H1 (cell line): ENCODE measurements at regions not wholly inside any gene's neighbourhood (a gene's known extent, or its start where the extent isn't known, plus 50 kb on each side); places are given as distances from the start of the nearest gene placed in this dataset.
"Not testable (repeated sequence)": the region's sequence is repeated elsewhere in the genome, so short reads cannot be mapped to it uniquely, and the experiment has no call there.

ENCODE experiments used
- CTCF ChIP-seq, 3 experiments: IDR thresholded peaks; 1 replicate in 2 of 3; 2 replicates in 1 of 3; pipeline versions ENCODE4 v1.5.1 to v1.6.1; 2011; ENCODE audit warnings: low read length in 3 of 3, mild to moderate bottlenecking in 3 of 3, inconsistent platforms in 2 of 3, low read depth in 1 of 3, moderate library complexity in 1 of 3; ENCODE audit not compliant: insufficient read depth in 1 of 3; ENCODE audit errors: control extremely low read depth in 1 of 3
- EP300 ChIP-seq, 2 experiments: IDR thresholded peaks; 1 replicate in 1 of 2; 2 replicates in 1 of 2; pipeline ENCODE4 v1.6.1; 2011 to 2012; ENCODE audit warnings: low read depth in 2 of 2, low read length in 2 of 2, mild to moderate bottlenecking in 2 of 2, borderline replicate concordance in 1 of 2, inconsistent platforms in 1 of 2, moderate library complexity in 1 of 2
- EZH2 ChIP-seq: fragments of 200-600 bp; sonication (generic); IDR thresholded peaks from 2 replicates; pipeline ENCODE4 v1.7.1; 2012; ENCODE audit warnings: low read depth, mild to moderate bottlenecking, moderate library complexity, low read length, inconsistent platforms; ENCODE audit not compliant: severe bottlenecking
- FOSL1 ChIP-seq: IDR thresholded peaks from 2 replicates; pipeline ENCODE4 v1.6.1; 2011; ENCODE audit warnings: mild to moderate bottlenecking, low read depth, low read length, moderate library complexity; ENCODE audit not compliant: insufficient read depth
- GABPA ChIP-seq: IDR thresholded peaks from 2 replicates; pipeline ENCODE4 v1.6.1; 2011; ENCODE audit warnings: mild to moderate bottlenecking, low read length, moderate library complexity, borderline replicate concordance; ENCODE audit not compliant: insufficient read depth
- POLR2A ChIP-seq, 2 experiments: IDR thresholded peaks; 1 replicate in 1 of 2; 2 replicates in 1 of 2; pipeline ENCODE4 v1.6.1; 2011; ENCODE audit warnings: low read depth in 2 of 2, low read length in 2 of 2, mild to moderate bottlenecking in 2 of 2; ENCODE audit errors: control extremely low read depth in 1 of 2
- POLR2AphosphoS5 ChIP-seq: IDR thresholded peaks from 2 replicates; pipeline ENCODE4 v1.6.1; 2011; ENCODE audit warnings: low read depth, low read length
- RNF2 ChIP-seq: fragments of 200-900, 300-1000 bp; sonication (generic); IDR thresholded peaks from 2 replicates; pipeline ENCODE4 v1.7.1; 2016; ENCODE audit warnings: borderline replicate concordance, low read depth, mild to moderate bottlenecking, antibody characterized with exemption, low read length; ENCODE audit not compliant: poor library complexity, severe bottlenecking; ENCODE audit errors: missing control alignments
- SRF ChIP-seq: IDR thresholded peaks from 2 replicates; pipeline ENCODE4 v1.6.1; 2011; ENCODE audit warnings: mild to moderate bottlenecking, low read depth, low read length, moderate library complexity

- TF ChIP-seq SRF; CTCF (IDR thresholded peaks at IDR 0.05; ENCODE audit: control extremely low read depth in 1 of 3, insufficient read depth in 1 of 3, low read depth in 1 of 3, low read length in 3 of 3); EP300 (IDR thresholded peaks at IDR 0.05; ENCODE audit: borderline replicate concordance in 1 of 2, low read depth in 2 of 2, low read length in 2 of 2); RNF2; POLR2A (IDR thresholded peaks at IDR 0.05; ENCODE audit: control extremely low read depth in 1 of 2, low read depth in 2 of 2, low read length in 2 of 2); POLR2AphosphoS5; EZH2; FOSL1; GABPA: not testable (repeated sequence)
These were observed 145.3 kb upstream of the PABPC3 start for GRCh38 chr13:24950611-24951010.
